GM12878 (cell line): ENCODE measurements at regions not wholly inside any gene's neighbourhood (a gene's known extent, or its start where the extent isn't known, plus 50 kb on each side); places are given as distances from the start of the nearest gene placed in this dataset.

Experiments
- ATF7 ChIP-seq: fragments of 450-650 bp; IDR thresholded peaks from 2 replicates; pipeline ENCODE4 v1.6.1; 2016; ENCODE audit warnings: low read depth, mild to moderate bottlenecking
- CHD2 ChIP-seq: IDR thresholded peaks from 2 replicates; pipeline ENCODE4 v1.6.1; 2011; ENCODE audit warnings: low read depth, low read length, improper control_type of control experiment, borderline replicate concordance
- CTCF ChIP-seq, 3 experiments: IDR thresholded peaks in 2 of 3; conservative IDR thresholded peaks in 1 of 3; 2 replicates each; pipeline ENCODE4 v1.5.1; 2011; ENCODE audit warnings: low read depth in 3 of 3, low read length in 3 of 3, mild to moderate bottlenecking in 3 of 3, control low read depth in 2 of 3, moderate library complexity in 2 of 3, inconsistent platforms in 1 of 3, mixed read lengths in 1 of 3; ENCODE audit not compliant: control insufficient read depth in 2 of 3, insufficient read depth in 1 of 3; ENCODE audit errors: extremely low read depth in 1 of 3
- DPF2 ChIP-seq: fragments of 450-650 bp; IDR thresholded peaks from 2 replicates; pipeline ENCODE4 v1.6.1; 2017; ENCODE audit warnings: mild to moderate bottlenecking
- ELK1 ChIP-seq: IDR thresholded peaks from 2 replicates; pipeline ENCODE4 v1.6.1; 2012; ENCODE audit warnings: low read depth, low read length, improper control_type of control experiment
- EZH2 ChIP-seq: IDR thresholded peaks from 2 replicates; pipeline ENCODE4 v1.6.1; 2012; ENCODE audit warnings: low read depth, mild to moderate bottlenecking, control low read depth, inconsistent platforms, low read length, borderline replicate concordance; ENCODE audit not compliant: control insufficient read depth
- JUND ChIP-seq: IDR thresholded peaks from 2 replicates; pipeline ENCODE4 v1.6.1; 2012; ENCODE audit warnings: low read depth, mild to moderate bottlenecking, low read length, improper control_type of control experiment, moderate library complexity
- MXI1 ChIP-seq: fragments of 150-350 bp; IDR thresholded peaks from 2 replicates; pipeline ENCODE4 v1.6.1; 2011; ENCODE audit warnings: low read depth, mild to moderate bottlenecking, inconsistent platforms, low read length, improper control_type of control experiment
- POLR2A ChIP-seq: IDR thresholded peaks from 2 replicates; pipeline ENCODE4 v1.6.1; 2011; ENCODE audit warnings: low read depth, mild to moderate bottlenecking, low read length
- REST ChIP-seq: IDR thresholded peaks from 2 replicates; pipeline ENCODE4 v1.6.1; 2012; ENCODE audit warnings: mild to moderate bottlenecking, low read depth, low read length
- SMC3 ChIP-seq: IDR thresholded peaks from 2 replicates; pipeline ENCODE4 v1.6.1; 2011; ENCODE audit warnings: low read length, improper control_type of control experiment, borderline replicate concordance
- SUZ12 ChIP-seq: fragments of 200-600 bp; sonication (generic); IDR thresholded peaks from one replicate; pipeline ENCODE4 v1.6.1; 2018; ENCODE audit warnings: antibody characterized with exemption, mild to moderate bottlenecking; ENCODE audit not compliant: unreplicated experiment

- TF ChIP-seq MXI1 (no peak), SMC3 (no peak), REST (no peak), EZH2 (no peak), SUZ12 (no peak), DPF2 (no peak), CHD2 (no peak), CTCF (IDR thresholded peaks at IDR 0.05 in 2 of 3, conservative IDR thresholded peaks at IDR 0.05 in 1 of 3; ENCODE audit: control insufficient read depth in 2 of 3, extremely low read depth in 1 of 3, insufficient read depth in 1 of 3, low read depth in 3 of 3, low read length in 3 of 3) (no peak), JUND (no peak), POLR2A (no peak), ELK1 (no peak), ATF7 (no peak)
Measured at GRCh38 chr18:67200665-67201064, 315.9 kb downstream of the DSEL start.
